IMR-90 (cell line): ENCODE measurements at regions not wholly inside any gene's neighbourhood (a gene's known extent, or its start where the extent isn't known, plus 50 kb on each side); places are given as distances from the start of the nearest gene placed in this dataset.

ENCODE experiments used
- ATAC-seq: fragments of 200-7000 bp; cut with Tn5 transposase; 2 replicates; pipeline ENCODE4 v1.9.1; 2020; ENCODE audit warnings: low read depth, mild to moderate bottlenecking, moderate library complexity
- BruUV-seq: library from RNA; stranded (reverse); fragments of 400-500 nt; replicated peaks from 2 replicates; lab custom pipeline; 2021; lab: Mats Ljungman, UMichigan
- CTCF ChIA-PET: fragments of 300-600 bp; formaldehyde crosslinking; extraction: SDS; loops from one replicate; lab custom pipeline; 2021; ENCODE audit warnings: antibody characterized with exemption; lab: Yijun Ruan, JAX
- POLR2A ChIA-PET: fragments of 300-600 bp; sonication (Branson Sonifier 250); formaldehyde crosslinking; loops from one replicate; lab custom pipeline; 2022; ENCODE audit warnings: antibody characterized with exemption; ENCODE audit not compliant: unreplicated experiment; lab: Charles Lee
- DNase-seq: peaks from one replicate; pipeline ENCODE4 v3.0.0; 2013
- H2AFZ ChIP-seq: replicated peaks from 2 replicates; pipeline ENCODE3; 2013; ENCODE audit warnings: low read length, mild to moderate bottlenecking; ENCODE audit not compliant: poor library complexity
- H2AK5ac ChIP-seq: 2 replicates; pipeline ENCODE4 v1.6.1; 2013; ENCODE audit warnings: low read depth, low read length, inconsistent platforms
- H2AK9ac ChIP-seq: replicated peaks from 2 replicates; pipeline ENCODE3; 2013; ENCODE audit warnings: mild to moderate bottlenecking, low read depth, low read length, moderate library complexity; ENCODE audit not compliant: poor library complexity
- H2BK120ac ChIP-seq: 2 replicates; pipeline ENCODE4 v1.6.1; 2013; ENCODE audit warnings: low read depth, low read length, inconsistent platforms
- H2BK15ac ChIP-seq: 3 replicates; pipeline ENCODE4 v1.6.1; 2013; ENCODE audit warnings: low read depth, low read length, inconsistent platforms
- H2BK20ac ChIP-seq: 2 replicates; pipeline ENCODE4 v1.6.1; 2013; ENCODE audit warnings: low read depth, mild to moderate bottlenecking, inconsistent platforms, low read length, moderate library complexity
- H2BK5ac ChIP-seq: 2 replicates; pipeline ENCODE4 v1.6.1; 2013; ENCODE audit warnings: mild to moderate bottlenecking, low read depth, low read length, inconsistent platforms; ENCODE audit not compliant: poor library complexity, severe bottlenecking
- H3K14ac ChIP-seq: replicated peaks from 2 replicates; pipeline ENCODE4 v1.6.1; 2013; ENCODE audit warnings: low read depth, low read length, inconsistent platforms
- H3K18ac ChIP-seq: 2 replicates; pipeline ENCODE4 v1.6.1; 2013; ENCODE audit warnings: low read depth, low read length, control low read depth
- H3K23ac ChIP-seq: 2 replicates; pipeline ENCODE4 v1.6.1; 2013; ENCODE audit warnings: low read depth, low read length, inconsistent platforms
- H3K27ac ChIP-seq: 2 replicates; pipeline ENCODE4 v1.5.1; 2013; ENCODE audit warnings: mild to moderate bottlenecking, control low read depth, low read length; ENCODE audit not compliant: insufficient read depth
- H3K27me3 ChIP-seq: 2 replicates; pipeline ENCODE4 v1.6.1; 2013; ENCODE audit warnings: low read length; ENCODE audit not compliant: control insufficient read depth, insufficient read depth
- H3K36me3 ChIP-seq: 2 replicates; pipeline ENCODE4 v1.6.1; 2013; ENCODE audit warnings: low read length, mixed read lengths; ENCODE audit not compliant: control insufficient read depth, insufficient read depth
- H3K4ac ChIP-seq: 2 replicates; pipeline ENCODE4 v1.6.1; 2013; ENCODE audit warnings: low read depth, low read length, inconsistent platforms
- H3K4me1 ChIP-seq: 2 replicates; pipeline ENCODE4 v1.6.1; 2013; ENCODE audit warnings: low read length, mixed read lengths; ENCODE audit not compliant: control insufficient read depth, insufficient read depth
- H3K4me2 ChIP-seq: 2 replicates; pipeline ENCODE4 v1.6.1; 2013; ENCODE audit warnings: low read depth, mild to moderate bottlenecking, control low read depth, low read length, moderate library complexity
- H3K4me3 ChIP-seq: 2 replicates; pipeline ENCODE4 v1.5.1; 2013; ENCODE audit warnings: low read depth, mild to moderate bottlenecking, control low read depth, low read length, moderate library complexity; ENCODE audit not compliant: insufficient read depth
- H3K56ac ChIP-seq: 2 replicates; pipeline ENCODE4 v1.6.1; 2013; ENCODE audit warnings: low read length, inconsistent platforms; ENCODE audit not compliant: insufficient read depth; ENCODE audit errors: extremely low read depth
- H3K79me1 ChIP-seq, 2 experiments: 2 replicates each; pipeline ENCODE4 v1.6.1; 2013; ENCODE audit warnings: low read length in 2 of 2, inconsistent platforms in 1 of 2, low read depth in 1 of 2
- H3K9ac ChIP-seq: 2 replicates; pipeline ENCODE4 v1.6.1; 2013; ENCODE audit warnings: low read depth, low read length, control low read depth
- H3K9me1 ChIP-seq: 2 replicates; pipeline ENCODE4 v1.6.1; 2013; ENCODE audit warnings: low read length, inconsistent platforms; ENCODE audit not compliant: insufficient read depth
- H3K9me3 ChIP-seq: 2 replicates; pipeline ENCODE4 v1.6.1; 2013; ENCODE audit warnings: low read length; ENCODE audit not compliant: control insufficient read depth, insufficient read depth
- H4K20me1 ChIP-seq: 2 replicates; pipeline ENCODE4 v1.6.1; 2013; ENCODE audit warnings: low read length, inconsistent platforms; ENCODE audit not compliant: insufficient read depth
- H4K5ac ChIP-seq: 2 replicates; pipeline ENCODE4 v1.6.1; 2013; ENCODE audit warnings: mild to moderate bottlenecking, low read depth, low read length, control low read depth
- H4K8ac ChIP-seq, 2 experiments: 2 replicates each; pipeline ENCODE4 v1.6.1; 2013; ENCODE audit warnings: low read depth in 2 of 2, low read length in 2 of 2, control low read depth in 1 of 2, inconsistent platforms in 1 of 2
- H4K91ac ChIP-seq: 2 replicates; pipeline ENCODE4 v1.6.1; 2013; ENCODE audit warnings: low read depth, low read length, inconsistent platforms; ENCODE audit not compliant: insufficient read depth
- BHLHE40 ChIP-seq: fragments of 150-350 bp; IDR thresholded peaks from 2 replicates; pipeline ENCODE4 v1.6.1; 2016; ENCODE audit warnings: mild to moderate bottlenecking, low read depth, low read length
- CEBPB ChIP-seq: IDR thresholded peaks from 2 replicates; pipeline ENCODE4 v1.6.1; 2012; ENCODE audit warnings: low read depth, low read length, improper control_type of control experiment
- CHD1 ChIP-seq: IDR thresholded peaks from 2 replicates; pipeline ENCODE4 v1.6.1; 2012; ENCODE audit warnings: low read depth, low read length, improper control_type of control experiment
- FOS ChIP-seq: fragments of 150-350 bp; IDR thresholded peaks from 2 replicates; pipeline ENCODE4 v1.6.1; 2016; ENCODE audit warnings: low read depth, low read length
- MAFK ChIP-seq: IDR thresholded peaks from 2 replicates; pipeline ENCODE4 v1.6.1; 2012; ENCODE audit warnings: low read depth, low read length, improper control_type of control experiment
- MAZ ChIP-seq: IDR thresholded peaks from 2 replicates; pipeline ENCODE4 v1.6.1; 2012; ENCODE audit warnings: low read depth, mild to moderate bottlenecking, low read length, improper control_type of control experiment, moderate library complexity, borderline replicate concordance
- MXI1 ChIP-seq: IDR thresholded peaks from 2 replicates; pipeline ENCODE4 v1.6.1; 2012; ENCODE audit warnings: low read depth, mild to moderate bottlenecking, low read length, moderate library complexity, borderline replicate concordance
- NFE2L2 ChIP-seq: fragments of 150-350 bp; IDR thresholded peaks from 2 replicates; pipeline ENCODE4 v1.6.1; 2016; ENCODE audit warnings: low read depth, mild to moderate bottlenecking, low read length
- POLR2A ChIP-seq: IDR thresholded peaks from 2 replicates; pipeline ENCODE4 v1.6.1; 2012; ENCODE audit warnings: mild to moderate bottlenecking, low read depth, low read length
- RAD21 ChIP-seq: IDR thresholded peaks from 2 replicates; pipeline ENCODE4 v1.6.1; 2012; ENCODE audit warnings: low read length, improper control_type of control experiment
- RCOR1 ChIP-seq: IDR thresholded peaks from 2 replicates; pipeline ENCODE4 v1.6.1; 2012; ENCODE audit warnings: mild to moderate bottlenecking, low read length, improper control_type of control experiment; ENCODE audit not compliant: insufficient replicate concordance
- RFX5 ChIP-seq: IDR thresholded peaks from 2 replicates; pipeline ENCODE4 v1.8.0; 2012; ENCODE audit warnings: low read depth, mild to moderate bottlenecking, low read length, moderate library complexity
- SMC3 ChIP-seq: fragments of 150-350 bp; IDR thresholded peaks from 2 replicates; pipeline ENCODE4 v1.6.1; 2016; ENCODE audit warnings: low read depth, mild to moderate bottlenecking, antibody characterized with exemption, low read length, moderate library complexity
- WGBS, 2 experiments: methylation state at CpG; one replicate each; pipeline versions ENCODE4 v1.1.5 to v1.1.7; 2013; ENCODE audit warnings: missing lambda C conversion rate in 2 of 2; ENCODE audit not compliant: insufficient read length in 1 of 2; ENCODE audit errors: extremely low coverage in 2 of 2; 5-methylcytosine and 5-hydroxymethylcytosine counted together
- dilution Hi-C: fragments of 300-500 bp; cut with HindIII; formaldehyde crosslinking; loops from one replicate; pipeline ENCODE4 v1.14.3; 2018; ENCODE audit warnings: low sequenced_read_pairs; ENCODE audit not compliant: unreplicated experiment
- in situ Hi-C: fragments of 300-500 bp; cut with MboI; formaldehyde crosslinking; loops from 3 replicates; pipeline ENCODE4 v1.14.3; 2019; ENCODE audit warnings: low sequenced_read_pairs, inconsistent platforms, mixed read lengths
- intact Hi-C: fragments of 100-400 bp; cut with micrococcal nuclease; formaldehyde crosslinking; loops from 2 replicates; pipeline ENCODE4 v1.10.0; 2022
- TF ChIP-seq, protein P1 (sequence below): fragments of 150-350 bp; IDR thresholded peaks from 2 replicates; pipeline ENCODE4 v1.6.1; 2017; ENCODE audit warnings: mild to moderate bottlenecking, antibody characterized with exemption, low read length, low read depth
- TF ChIP-seq, protein P2 (sequence below): fragments of 150-350 bp; IDR thresholded peaks from 2 replicates; pipeline ENCODE4 v1.6.1; 2016; ENCODE audit warnings: low read depth, mild to moderate bottlenecking, low read length, moderate library complexity, borderline replicate concordance
- TF ChIP-seq, protein P3 (sequence below): conservative IDR thresholded peaks from 2 replicates; pipeline ENCODE4 v1.5.1; 2012; ENCODE audit warnings: mild to moderate bottlenecking, low read depth, low read length, improper control_type of control experiment

DNA sequence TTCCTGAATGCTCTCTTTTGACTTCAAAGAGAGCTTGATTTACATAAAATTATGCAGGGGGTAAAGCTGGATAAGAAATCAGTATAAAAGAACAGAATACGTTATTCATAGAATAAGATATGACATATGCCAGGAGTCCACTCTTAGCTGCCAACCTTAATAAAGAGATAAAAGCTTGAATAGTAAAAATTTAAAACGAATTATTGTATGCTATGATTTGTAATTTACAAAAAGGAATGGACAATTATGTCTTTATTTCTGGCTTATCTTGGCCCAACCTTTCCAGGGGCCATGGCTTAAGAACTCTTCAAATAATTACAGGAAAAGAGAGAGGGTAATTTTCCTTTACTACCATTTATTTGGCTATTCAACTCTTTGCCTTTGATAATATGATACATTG lies 192.2 kb upstream of the ITM2A start:
- no peak overlapping the region for H3K4me3 ChIP-seq
- H3K4me2 ChIP-seq: no peak overlapping the region
- no peak overlapping the region for H3K14ac ChIP-seq
- no peak overlapping the region for H2BK20ac ChIP-seq
- no peaks in the 10 kb centered on the region for H3K9me1 ChIP-seq
- H4K91ac ChIP-seq: no peak overlapping the region
- H2BK5ac ChIP-seq: no peak overlapping the region
- no peak overlapping the region for H2BK120ac ChIP-seq
- H3K27ac ChIP-seq: no peak overlapping the region
- H3K4ac ChIP-seq: no peak overlapping the region
- ATAC-seq: no peak
- no TSS peak for BruUV-seq
- H4K20me1 ChIP-seq: no peaks in the 10 kb centered on the region
- no peak overlapping the region for H3K18ac ChIP-seq
- intact Hi-C loops (no loop called here), dilution Hi-C loops (no loop called here), in situ Hi-C loops (no loop called here)
- H2AK9ac ChIP-seq: no peak overlapping the region
- no peak overlapping the region for H4K5ac ChIP-seq
- no CpG with 5 or more reads among the region's 2 CpGs for WGBS, 2 experiments
- ChIA-PET CTCF (no interaction called here), POLR2A (no interaction called here)
- TF ChIP-seq MAZ (no peak), MAFK (no peak), BHLHE40 (no peak), RAD21 (no peak), RFX5 (no peak), MXI1 (no peak), CHD1 (no peak), POLR2A (no peak), SMC3 (no peak), CEBPB (no peak), RCOR1 (no peak), FOS (no peak), NFE2L2 (no peak)
- TF ChIP-seq, protein P1, sequence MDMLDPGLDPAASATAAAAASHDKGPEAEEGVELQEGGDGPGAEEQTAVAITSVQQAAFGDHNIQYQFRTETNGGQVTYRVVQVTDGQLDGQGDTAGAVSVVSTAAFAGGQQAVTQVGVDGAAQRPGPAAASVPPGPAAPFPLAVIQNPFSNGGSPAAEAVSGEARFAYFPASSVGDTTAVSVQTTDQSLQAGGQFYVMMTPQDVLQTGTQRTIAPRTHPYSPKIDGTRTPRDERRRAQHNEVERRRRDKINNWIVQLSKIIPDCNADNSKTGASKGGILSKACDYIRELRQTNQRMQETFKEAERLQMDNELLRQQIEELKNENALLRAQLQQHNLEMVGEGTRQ: no peak
- TF ChIP-seq, protein P2, sequence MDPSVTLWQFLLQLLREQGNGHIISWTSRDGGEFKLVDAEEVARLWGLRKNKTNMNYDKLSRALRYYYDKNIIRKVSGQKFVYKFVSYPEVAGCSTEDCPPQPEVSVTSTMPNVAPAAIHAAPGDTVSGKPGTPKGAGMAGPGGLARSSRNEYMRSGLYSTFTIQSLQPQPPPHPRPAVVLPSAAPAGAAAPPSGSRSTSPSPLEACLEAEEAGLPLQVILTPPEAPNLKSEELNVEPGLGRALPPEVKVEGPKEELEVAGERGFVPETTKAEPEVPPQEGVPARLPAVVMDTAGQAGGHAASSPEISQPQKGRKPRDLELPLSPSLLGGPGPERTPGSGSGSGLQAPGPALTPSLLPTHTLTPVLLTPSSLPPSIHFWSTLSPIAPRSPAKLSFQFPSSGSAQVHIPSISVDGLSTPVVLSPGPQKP: no peak
- TF ChIP-seq, protein P3, sequence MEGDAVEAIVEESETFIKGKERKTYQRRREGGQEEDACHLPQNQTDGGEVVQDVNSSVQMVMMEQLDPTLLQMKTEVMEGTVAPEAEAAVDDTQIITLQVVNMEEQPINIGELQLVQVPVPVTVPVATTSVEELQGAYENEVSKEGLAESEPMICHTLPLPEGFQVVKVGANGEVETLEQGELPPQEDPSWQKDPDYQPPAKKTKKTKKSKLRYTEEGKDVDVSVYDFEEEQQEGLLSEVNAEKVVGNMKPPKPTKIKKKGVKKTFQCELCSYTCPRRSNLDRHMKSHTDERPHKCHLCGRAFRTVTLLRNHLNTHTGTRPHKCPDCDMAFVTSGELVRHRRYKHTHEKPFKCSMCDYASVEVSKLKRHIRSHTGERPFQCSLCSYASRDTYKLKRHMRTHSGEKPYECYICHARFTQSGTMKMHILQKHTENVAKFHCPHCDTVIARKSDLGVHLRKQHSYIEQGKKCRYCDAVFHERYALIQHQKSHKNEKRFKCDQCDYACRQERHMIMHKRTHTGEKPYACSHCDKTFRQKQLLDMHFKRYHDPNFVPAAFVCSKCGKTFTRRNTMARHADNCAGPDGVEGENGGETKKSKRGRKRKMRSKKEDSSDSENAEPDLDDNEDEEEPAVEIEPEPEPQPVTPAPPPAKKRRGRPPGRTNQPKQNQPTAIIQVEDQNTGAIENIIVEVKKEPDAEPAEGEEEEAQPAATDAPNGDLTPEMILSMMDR: no peak
- H3K4me1 ChIP-seq: no peaks in the 10 kb centered on the region
- H2AK5ac ChIP-seq: no peak overlapping the region
- no peaks in the 10 kb centered on the region for H3K36me3 ChIP-seq
- no peak overlapping the region for H3K23ac ChIP-seq
- H4K8ac ChIP-seq: no peak overlapping the region
- no peak overlapping the region for H2BK15ac ChIP-seq
- peaks cover 5% of the 10 kb centered on the region; the same call in 1 of the 2 replicates for H3K9me3 ChIP-seq
- no peak overlapping the region for H2AFZ ChIP-seq
- no peak overlapping the region for H3K9ac ChIP-seq
- H3K79me1 ChIP-seq: no peaks in the 10 kb centered on the region
- H3K56ac ChIP-seq: no peak overlapping the region
- no peak for DNase-seq
- no peaks in the 10 kb centered on the region for H3K27me3 ChIP-seq
